Spleen (tissue), 11 donors: ENCODE measurements at regions not wholly inside any gene's neighbourhood (a gene's known extent, or its start where the extent isn't known, plus 50 kb on each side); places are given as distances from the start of the nearest gene placed in this dataset.

Experiments used
- DNase-seq: peaks from one replicate; pipeline ENCODE4 v3.0.0-alpha.2; 2020
- H3K27ac ChIP-seq, 8 donors: fragments of 200-600 bp; sonication (generic) in 7 of 8; 1 replicate in 4 of 8; 2 replicates in 4 of 8; pipeline versions ENCODE4 v1.5.0 to v1.8.0; 2016 to 2021; ENCODE audit warnings: inconsistent platforms in 4 of 8, mild to moderate bottlenecking in 4 of 8, moderate library complexity in 1 of 8
- H3K27me3 ChIP-seq, 7 donors: fragments of 200-600 bp; sonication (generic) in 6 of 7; replicated peaks in 1 of 7; 1 replicate in 4 of 7; 2 replicates in 3 of 7; pipeline versions ENCODE4 v1.5.0 to v1.8.0; 2016 to 2021; ENCODE audit warnings: inconsistent platforms in 3 of 7, mild to moderate bottlenecking in 1 of 7
- H3K36me3 ChIP-seq, 6 donors: fragments of 200-600 bp; sonication (generic) in 5 of 6; 1 replicate in 4 of 6; 2 replicates in 2 of 6; pipeline versions ENCODE4 v1.5.0 to v1.8.0; 2016 to 2021; ENCODE audit warnings: inconsistent platforms in 2 of 6
- H3K4me1 ChIP-seq, 6 donors: fragments of 200-600 bp; sonication (generic) in 5 of 6; 1 replicate in 3 of 6; 2 replicates in 3 of 6; pipeline versions ENCODE4 v1.5.0 to v1.8.0; 2016 to 2021; ENCODE audit warnings: inconsistent platforms in 3 of 6
- H3K4me3 ChIP-seq, 8 donors: fragments of 200-600 bp; sonication (generic) in 7 of 8; 1 replicate in 4 of 8; 2 replicates in 4 of 8; pipeline versions ENCODE4 v1.5.0 to v1.8.0; 2016 to 2021; ENCODE audit warnings: inconsistent platforms in 4 of 8, mild to moderate bottlenecking in 4 of 8, moderate library complexity in 2 of 8
- H3K9me3 ChIP-seq, 8 donors: fragments of 200-600 bp; sonication (generic) in 7 of 8; 1 replicate in 4 of 8; 2 replicates in 4 of 8; pipeline versions ENCODE4 v1.5.0 to v1.8.0; 2016 to 2021; ENCODE audit warnings: inconsistent platforms in 4 of 8
- POLR2A ChIP-seq, 3 donors: fragments of 450-650 bp; IDR thresholded peaks; one replicate each; pipeline ENCODE4 v1.5.1; 2017; ENCODE audit warnings: antibody characterized with exemption in 3 of 3, mild to moderate bottlenecking in 1 of 3
- POLR2AphosphoS5 ChIP-seq, 3 donors: sonication (generic); formaldehyde crosslinking; IDR thresholded peaks; one replicate each; pipeline ENCODE4 v1.5.1; 2017; ENCODE audit warnings: antibody characterized with exemption in 3 of 3
- WGBS, 5 donors: extraction: QIAGEN DNeasy Blood & Tissue Kit in 3 of 5; methylation state at CpG; one replicate each; pipeline versions ENCODE4 v1.1.5 to v1.1.7; 2013 to 2018; 5-methylcytosine and 5-hydroxymethylcytosine counted together
- intact Hi-C: fragments of 100-400 bp; cut with DNase I; formaldehyde crosslinking; loops from one replicate; pipeline ENCODE4 v1.15.0; 2023; ENCODE audit warnings: low total_unique reads
- TF ChIP-seq, protein P1 (sequence below), 11 experiments: fragments of 200-600 bp in 7 of 11; fragments of 450-650 bp in 4 of 11; sonication (generic) in 4 of 11; IDR thresholded peaks in 8 of 11; conservative IDR thresholded peaks in 3 of 11; 1 replicate in 7 of 11; 2 replicates in 4 of 11; pipeline versions ENCODE4 v1.4.0 to v1.8.0; 2016 to 2021; ENCODE audit warnings: antibody characterized with exemption in 11 of 11, inconsistent platforms in 4 of 11, mild to moderate bottlenecking in 1 of 11
- donor health status: healthy with polysubstance abuse.
- donor health status: DM: no; HTN: no; CAD: no; lungs with moderate emphysema.
- donor health status: DM: no; HTN: no; CAD: no.
- donor health status: Bipolar disorder and iron deficiency.
- donor health status: healthy.
- donor health status: DM: no; HTN: no; CAD: no.
- donor health status: DM: yes; HTN: yes; CAD: no.

GRCh38 chr4:185955826-185956543 is 113.0 kb upstream of the TLR3 start:
- Histone ChIP-seq H3K36me3 (no peaks in the 10 kb centered on the region), H3K27me3 (no peaks in the 10 kb centered on the region), H3K9me3 (no peaks in the 10 kb centered on the region), H3K27ac (no peak overlapping the region), H3K4me1 (peaks cover 0 to 2% (median 2%) of the 10 kb centered on the region in 6 donors), H3K4me3 (no peak overlapping the region)
- TF ChIP-seq POLR2A (IDR thresholded peaks at IDR 0.05) = no peak
- no peak for TF ChIP-seq POLR2AphosphoS5 (IDR thresholded peaks at IDR 0.05)
- TF ChIP-seq, protein P1, sequence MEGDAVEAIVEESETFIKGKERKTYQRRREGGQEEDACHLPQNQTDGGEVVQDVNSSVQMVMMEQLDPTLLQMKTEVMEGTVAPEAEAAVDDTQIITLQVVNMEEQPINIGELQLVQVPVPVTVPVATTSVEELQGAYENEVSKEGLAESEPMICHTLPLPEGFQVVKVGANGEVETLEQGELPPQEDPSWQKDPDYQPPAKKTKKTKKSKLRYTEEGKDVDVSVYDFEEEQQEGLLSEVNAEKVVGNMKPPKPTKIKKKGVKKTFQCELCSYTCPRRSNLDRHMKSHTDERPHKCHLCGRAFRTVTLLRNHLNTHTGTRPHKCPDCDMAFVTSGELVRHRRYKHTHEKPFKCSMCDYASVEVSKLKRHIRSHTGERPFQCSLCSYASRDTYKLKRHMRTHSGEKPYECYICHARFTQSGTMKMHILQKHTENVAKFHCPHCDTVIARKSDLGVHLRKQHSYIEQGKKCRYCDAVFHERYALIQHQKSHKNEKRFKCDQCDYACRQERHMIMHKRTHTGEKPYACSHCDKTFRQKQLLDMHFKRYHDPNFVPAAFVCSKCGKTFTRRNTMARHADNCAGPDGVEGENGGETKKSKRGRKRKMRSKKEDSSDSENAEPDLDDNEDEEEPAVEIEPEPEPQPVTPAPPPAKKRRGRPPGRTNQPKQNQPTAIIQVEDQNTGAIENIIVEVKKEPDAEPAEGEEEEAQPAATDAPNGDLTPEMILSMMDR (IDR thresholded peaks at IDR 0.05 in 8 of 11, conservative IDR thresholded peaks at IDR 0.05 in 3 of 11) = no peak
- intact Hi-C loops = no loop called here
- WGBS, 5 donors = 85 to 92% (median 88%) methylated on average over 15 of the region's 15 CpGs
- no peak for DNase-seq

GRCh38 chr4:185956544-185956940 is 112.4 kb upstream of the TLR3 start:
- Histone ChIP-seq H3K4me3 (no peak overlapping the region), H3K36me3 (no peaks in the 10 kb centered on the region), H3K27me3 (no peaks in the 10 kb centered on the region), H3K27ac (no peak overlapping the region), H3K4me1 (peaks cover 0 to 8% (median 5%) of the 10 kb centered on the region in 6 donors), H3K9me3 (no peaks in the 10 kb centered on the region)
- TF ChIP-seq POLR2AphosphoS5 (IDR thresholded peaks at IDR 0.05) = no peak
- TF ChIP-seq, protein P1 (IDR thresholded peaks at IDR 0.05 in 8 of 11, conservative IDR thresholded peaks at IDR 0.05 in 3 of 11) = no peak
- no peak for TF ChIP-seq POLR2A (IDR thresholded peaks at IDR 0.05)
- 84 to 91% (median 90%) methylated on average over 4 of the region's 4 CpGs for WGBS, 5 donors
- no peak for DNase-seq
- intact Hi-C loops = no loop called here

- no peak overlapping the region for H3K27ac ChIP-seq
- no peak for TF ChIP-seq POLR2AphosphoS5 (IDR thresholded peaks at IDR 0.05)
- no peak for TF ChIP-seq POLR2A (IDR thresholded peaks at IDR 0.05)
- TF ChIP-seq, protein P1 (IDR thresholded peaks at IDR 0.05 in 8 of 11, conservative IDR thresholded peaks at IDR 0.05 in 3 of 11) = no peak
- H3K27me3 ChIP-seq = no peaks in the 10 kb centered on the region
- no peaks in the 10 kb centered on the region for H3K9me3 ChIP-seq
- DNase-seq = no peak
- H3K4me1 ChIP-seq = peaks cover 0 to 11% (median 5%) of the 10 kb centered on the region in 6 donors
- intact Hi-C loops = no loop called here
- WGBS, 5 donors = 89 to 97% (median 92%) methylated on average over 3 of the region's 3 CpGs
- no peak overlapping the region for H3K4me3 ChIP-seq
- H3K36me3 ChIP-seq = no peaks in the 10 kb centered on the region
Measured at GRCh38 chr4:185958094-185958747, 110.7 kb upstream of the TLR3 start.
